H1 (cell line): ENCODE measurements at regions not wholly inside any gene's neighbourhood (a gene's known extent, or its start where the extent isn't known, plus 50 kb on each side); places are given as distances from the start of the nearest gene placed in this dataset.

Experiments
- CHD2 ChIP-seq: IDR thresholded peaks from 2 replicates; pipeline ENCODE4 v1.6.1; 2012; ENCODE audit warnings: low read length, improper control_type of control experiment
- SUZ12 ChIP-seq: fragments of 200-600 bp; sonication (generic); IDR thresholded peaks from 2 replicates; pipeline ENCODE4 v1.6.1; 2012; ENCODE audit warnings: mild to moderate bottlenecking, inconsistent platforms, low read length, moderate library complexity, mixed read lengths

DNA sequence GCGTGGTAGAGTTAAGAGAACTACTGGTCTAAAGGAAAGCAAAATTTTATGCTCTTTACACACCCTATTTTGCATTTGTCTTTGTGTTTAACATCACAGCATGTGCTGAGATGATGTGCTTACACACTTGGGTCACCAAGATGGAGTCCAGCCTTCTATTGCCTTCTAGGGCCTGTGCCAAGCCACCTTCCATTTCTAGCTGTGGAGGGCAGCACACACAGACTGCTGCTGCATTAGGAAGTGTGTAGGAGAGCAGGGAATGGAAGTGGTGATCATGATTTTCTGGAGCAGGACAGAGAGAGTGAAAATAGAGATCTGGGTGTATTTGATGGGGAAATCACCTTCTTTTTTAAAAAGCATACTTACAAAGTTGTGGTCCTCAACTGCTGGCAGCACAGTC is 191.6 kb downstream of the SOX4 start:
- TF ChIP-seq CHD2 (no peak), SUZ12 (no peak)
